HG02642 (cell line): ENCODE measurements at regions not wholly inside any gene's neighbourhood (a gene's known extent, or its start where the extent isn't known, plus 50 kb on each side); places are given as distances from the start of the nearest gene placed in this dataset.
"Not testable (repeated sequence)": the region's sequence is repeated elsewhere in the genome, so short reads cannot be mapped to it uniquely, and the experiment has no call there.

ENCODE experiments used
- ATAC-seq: cut with Tn5 transposase; IDR thresholded peaks from one replicate; pipeline ENCODE4 v1.9.1; 2021; ENCODE audit warnings: mild to moderate bottlenecking; ENCODE audit not compliant: unreplicated experiment, poor library complexity

DNA sequence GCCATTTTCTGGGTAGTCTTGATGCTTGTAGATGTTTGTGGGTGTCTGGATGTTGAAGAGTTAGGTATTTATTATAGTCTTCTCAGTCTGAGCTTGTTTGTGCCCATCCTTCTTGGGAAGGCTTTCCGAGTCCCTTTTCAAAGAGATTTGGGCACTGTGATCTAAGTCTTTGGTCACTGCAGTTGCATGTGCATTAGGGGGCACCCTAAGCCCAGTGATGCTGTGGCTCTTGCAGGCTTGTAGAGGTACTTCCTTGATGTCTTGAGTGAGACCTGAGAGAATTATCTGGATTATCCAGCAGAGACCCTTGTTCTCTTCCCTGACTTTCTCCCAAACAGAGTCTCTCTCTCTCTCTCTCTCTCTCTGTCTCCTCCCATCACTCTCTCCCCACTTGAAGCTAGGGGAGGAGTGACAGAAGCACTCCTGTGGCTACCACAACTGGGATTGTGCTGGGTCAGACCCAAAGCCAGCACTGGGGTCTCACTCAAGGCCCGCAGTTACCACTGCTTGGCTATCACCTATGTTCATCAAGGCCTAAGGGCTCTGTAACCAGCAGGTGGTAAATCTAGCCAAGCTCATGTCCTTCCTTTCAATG is 68.5 kb downstream of the TMCO5A start:
- ATAC-seq: peak; percentile 83

DNA sequence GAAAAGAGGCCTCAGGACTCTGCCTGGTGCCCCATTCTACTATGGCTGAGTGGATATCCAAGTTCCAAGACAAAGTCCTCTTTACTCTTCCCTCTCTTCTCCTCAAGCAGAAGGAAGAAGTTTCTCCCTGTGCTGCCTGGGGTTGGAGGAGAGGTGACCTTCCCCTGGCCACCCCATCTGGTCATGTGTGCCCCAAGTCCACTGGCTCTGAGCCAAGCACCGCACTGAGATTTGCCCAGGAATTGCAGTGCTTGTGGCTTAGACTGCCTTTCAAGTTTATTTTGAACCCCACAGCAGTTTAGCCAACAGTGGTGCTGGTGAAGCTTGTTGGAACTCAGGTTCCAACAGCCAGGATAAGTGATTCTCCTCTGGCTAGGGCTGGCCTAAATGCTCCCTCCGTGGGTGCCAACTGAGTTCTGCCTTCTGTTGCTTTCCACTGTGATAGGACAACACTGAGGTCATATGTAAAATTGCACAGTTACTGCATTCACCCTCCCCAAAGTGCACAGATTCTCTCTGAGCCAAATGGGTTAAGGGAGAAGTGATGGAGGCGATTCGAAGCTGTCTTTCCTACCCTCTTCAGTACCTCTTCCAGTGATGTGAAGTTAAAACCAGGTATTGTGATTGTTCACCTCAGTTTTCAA is 69.9 kb downstream of the TMCO5A start:
- ATAC-seq: no peak

DNA sequence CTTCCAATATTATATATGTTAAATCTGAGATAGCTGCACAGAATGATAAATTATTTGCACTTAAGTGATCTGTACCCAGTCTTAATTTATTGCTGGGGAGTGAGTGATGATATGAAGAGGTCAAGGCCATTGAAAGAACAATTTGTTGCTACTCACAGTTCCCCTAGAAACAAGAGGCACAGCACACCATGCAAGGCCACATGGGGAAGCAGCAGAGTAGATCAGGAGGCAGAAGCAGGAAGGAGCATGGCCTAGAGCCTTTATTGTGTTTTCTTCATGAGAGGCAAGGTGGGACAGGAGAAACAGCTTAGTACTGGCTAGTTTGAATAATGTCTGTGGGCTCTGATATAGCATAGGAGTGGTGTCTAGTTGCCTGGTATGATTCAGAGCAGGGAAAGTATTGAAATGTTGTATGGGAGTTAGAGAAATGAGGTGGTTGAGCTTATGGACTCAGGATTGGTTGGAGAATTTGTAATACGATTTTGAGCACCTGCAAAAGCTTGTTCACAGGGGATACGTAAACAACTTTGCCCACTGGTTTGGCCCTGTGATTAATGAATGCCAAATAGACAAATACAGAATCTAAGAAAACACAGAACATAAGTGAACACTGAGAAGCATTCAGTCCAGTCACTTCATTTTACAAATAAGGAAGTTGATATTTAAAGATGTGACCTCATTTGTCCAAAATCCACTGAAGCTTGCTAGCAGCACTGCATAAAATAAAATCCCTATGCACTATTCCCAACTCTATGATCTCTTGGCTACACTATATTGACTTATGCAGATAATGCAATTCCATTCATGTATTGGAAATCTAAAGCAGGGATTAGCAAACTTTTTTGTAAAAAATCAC is 71.7 kb downstream of the TMCO5A start:
- no peak for ATAC-seq

DNA sequence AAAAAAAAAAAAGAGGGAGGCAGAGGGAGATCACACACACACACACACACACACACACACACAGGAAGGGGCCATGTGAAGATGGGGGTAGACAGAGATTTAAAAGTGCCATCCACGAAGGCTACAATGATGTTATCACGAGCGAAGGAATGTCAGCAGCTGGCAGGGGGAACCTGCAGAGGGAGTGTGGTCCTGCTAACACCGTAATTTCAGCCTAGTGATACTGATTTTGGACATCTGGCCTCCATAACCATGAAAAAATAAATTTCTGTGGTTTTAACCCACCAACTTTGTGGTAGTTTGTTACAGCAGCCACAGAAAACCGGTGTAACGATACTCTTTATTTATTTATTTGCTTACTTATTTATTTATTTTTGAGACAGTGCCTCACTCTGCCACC is 76.0 kb downstream of the TMCO5A start:
- no peak for ATAC-seq

DNA sequence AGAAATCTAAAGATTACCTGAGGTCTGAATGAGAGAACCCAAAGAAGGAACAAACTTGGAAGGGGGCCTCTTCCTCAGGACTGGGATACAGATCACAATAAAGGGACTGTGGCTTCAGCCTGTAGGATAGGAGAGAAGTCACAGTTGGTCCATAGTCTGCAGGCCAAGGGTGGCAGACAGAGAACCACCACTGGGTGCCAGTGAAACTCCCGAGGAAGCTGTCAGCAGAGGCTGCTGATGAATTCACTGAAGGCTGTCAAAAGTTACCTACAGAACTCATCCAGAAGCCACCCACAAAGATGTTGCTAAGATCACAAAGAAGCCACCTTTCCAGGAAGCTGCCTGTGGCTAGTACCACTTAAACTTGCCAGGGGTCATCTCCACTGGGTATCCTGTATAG is 78.5 kb downstream of the TMCO5A start:
- ATAC-seq: no peak

DNA sequence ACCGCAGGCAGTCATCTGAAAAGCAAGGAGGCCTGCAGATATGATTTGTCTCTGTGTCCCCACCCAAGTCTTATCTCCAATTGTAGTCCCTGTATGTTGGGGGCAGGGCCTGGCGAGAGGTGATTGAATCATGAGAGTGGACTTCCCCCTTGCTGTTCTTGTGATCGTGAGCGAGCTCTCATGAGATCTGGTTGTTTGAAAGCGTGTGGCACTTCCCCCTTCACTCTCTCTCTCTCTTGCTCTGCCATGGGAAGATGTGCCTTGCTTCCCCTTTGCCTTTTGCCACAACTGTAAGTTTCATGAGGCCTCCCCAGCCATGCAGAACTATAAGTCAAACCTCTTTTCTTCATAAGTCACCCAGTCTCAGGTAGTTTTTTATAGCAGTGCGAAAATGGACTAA is 83.3 kb downstream of the TMCO5A start:
- no peak for ATAC-seq

DNA sequence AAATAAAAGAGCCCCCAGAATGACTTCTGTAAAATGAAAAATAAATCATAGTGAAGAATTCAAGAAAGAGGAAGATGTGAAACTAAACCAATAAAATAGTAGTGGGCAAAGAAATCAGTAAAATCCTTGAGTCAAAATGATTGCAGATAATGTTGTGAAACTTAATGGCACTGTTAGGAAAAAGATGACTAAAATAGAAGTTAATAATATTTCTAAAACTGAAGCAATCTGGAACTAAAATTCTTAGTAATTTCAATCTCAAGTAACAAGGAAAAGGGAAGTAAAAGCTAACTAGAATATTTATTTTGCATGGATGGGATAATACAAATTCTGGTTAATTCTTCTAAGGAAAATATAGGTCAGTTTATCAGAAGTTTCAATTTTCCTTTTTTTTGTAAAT is 84.6 kb downstream of the TMCO5A start:
- no peak for ATAC-seq

DNA sequence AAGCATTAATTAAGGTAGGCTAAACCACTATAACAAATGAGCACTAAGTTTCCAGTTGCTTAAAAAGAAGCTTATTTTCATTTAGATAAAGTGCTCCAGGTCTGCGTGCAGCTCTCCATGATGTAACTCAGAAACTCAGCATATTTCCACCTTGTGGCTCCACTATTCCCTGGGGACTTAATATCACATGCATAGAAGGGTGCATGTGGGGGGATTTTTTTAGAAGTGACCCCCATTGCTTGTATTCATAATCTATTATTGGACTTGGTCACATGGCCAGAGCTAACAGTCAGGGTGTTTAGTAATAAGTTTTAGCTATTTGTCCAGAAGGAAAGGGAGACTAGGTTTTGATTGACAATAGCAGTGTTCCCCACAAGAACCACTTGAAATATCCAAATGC is 86.8 kb downstream of the TMCO5A start:
- peak; percentile 57 for ATAC-seq

DNA sequence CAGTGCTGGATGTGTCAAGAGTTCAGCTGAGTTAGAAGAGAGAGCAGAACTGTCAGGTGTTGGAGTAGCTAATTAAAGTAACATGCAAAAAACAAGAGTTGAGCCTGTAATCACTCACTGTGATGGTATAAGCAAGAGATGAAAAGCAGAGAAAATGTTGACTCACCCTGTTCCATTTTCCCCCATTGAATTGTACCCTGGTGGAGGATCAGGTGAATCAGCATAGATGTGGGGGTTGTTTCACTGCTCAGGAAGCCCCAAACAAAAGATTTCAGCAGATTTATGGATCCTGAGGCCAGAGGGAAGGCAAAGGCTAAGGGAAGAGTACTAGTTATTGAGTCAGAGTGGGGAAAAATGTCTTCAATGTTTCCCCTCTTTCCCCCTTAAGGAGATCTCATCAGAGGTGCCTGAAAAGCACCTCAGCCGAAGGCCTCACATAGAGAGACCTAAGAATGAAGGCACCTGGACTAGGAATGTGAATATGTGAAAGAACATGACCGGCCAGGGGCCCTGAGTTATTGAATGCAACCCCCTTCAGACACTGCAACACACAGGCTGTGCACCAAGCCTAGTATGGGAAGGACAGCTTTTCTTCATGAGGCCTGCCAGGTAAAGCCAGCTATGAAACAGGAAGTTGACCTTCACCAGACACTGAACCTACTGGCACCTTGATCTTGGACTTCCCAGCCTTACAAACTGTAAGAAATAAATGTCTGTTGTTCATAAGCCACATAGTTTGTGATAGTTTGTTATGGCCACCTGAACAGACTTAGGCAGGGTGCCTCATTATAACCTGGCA is 90.1 kb downstream of the TMCO5A start:
- no peak for ATAC-seq

DNA sequence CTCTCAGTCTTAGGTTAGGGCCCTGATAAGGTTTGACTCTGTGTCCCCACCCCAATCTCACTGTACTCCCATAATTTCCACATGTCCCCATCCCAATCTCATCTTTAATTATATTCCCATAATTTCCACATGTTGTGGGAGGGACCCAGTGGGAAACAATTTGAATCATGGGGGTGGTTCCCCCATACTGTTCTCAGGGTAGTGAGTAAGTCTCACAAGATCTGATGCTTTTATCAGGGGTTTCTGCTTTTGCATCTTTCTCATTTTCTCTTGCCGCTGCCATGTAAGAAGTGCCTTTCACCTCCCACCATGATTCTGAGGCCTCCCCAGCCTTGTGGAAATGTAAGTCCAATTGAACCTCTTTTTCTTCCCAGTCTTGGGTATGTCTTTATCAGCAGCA is 91.2 kb downstream of the TMCO5A start:
- ATAC-seq: not testable (repeated sequence)

DNA sequence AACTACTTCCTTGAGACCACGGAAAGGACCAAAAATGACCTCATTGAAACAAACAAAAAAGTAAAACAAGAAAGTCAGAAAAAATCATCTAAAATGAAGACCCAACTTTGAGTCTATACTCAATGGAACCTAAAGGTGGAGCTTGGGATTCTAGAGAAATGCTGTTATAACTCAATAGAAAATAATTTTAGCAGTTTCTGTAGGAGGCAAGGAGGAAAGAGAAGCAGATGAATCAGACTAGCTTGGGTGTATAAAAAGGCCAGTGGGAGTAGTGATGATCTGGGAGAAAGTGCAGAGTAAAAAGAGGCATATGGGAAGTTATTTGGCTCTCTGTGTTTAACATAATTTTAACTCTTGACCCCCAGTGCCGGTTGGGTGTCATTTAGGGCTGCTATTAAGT is 94.4 kb downstream of the TMCO5A start:
- ATAC-seq: no peak

DNA sequence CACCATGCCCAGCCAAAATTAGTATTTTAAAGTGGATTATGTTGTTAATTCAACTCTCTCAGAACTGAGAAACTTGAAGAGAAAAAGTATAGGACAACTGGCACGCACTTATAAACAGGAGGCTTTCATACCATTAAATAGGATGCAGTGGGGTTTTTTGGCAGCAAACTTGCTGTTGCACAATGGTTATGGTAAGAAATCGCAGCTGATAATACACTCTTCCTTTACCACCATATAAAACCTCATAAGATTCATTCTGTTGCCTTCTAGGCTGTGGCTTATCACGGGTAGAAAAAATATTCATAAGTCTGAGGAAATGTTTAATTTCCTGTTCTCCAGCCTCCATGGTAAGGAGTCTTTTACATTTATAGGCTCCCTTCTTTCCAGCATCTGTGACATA is 95.3 kb downstream of the TMCO5A start:
- ATAC-seq: no peak

DNA sequence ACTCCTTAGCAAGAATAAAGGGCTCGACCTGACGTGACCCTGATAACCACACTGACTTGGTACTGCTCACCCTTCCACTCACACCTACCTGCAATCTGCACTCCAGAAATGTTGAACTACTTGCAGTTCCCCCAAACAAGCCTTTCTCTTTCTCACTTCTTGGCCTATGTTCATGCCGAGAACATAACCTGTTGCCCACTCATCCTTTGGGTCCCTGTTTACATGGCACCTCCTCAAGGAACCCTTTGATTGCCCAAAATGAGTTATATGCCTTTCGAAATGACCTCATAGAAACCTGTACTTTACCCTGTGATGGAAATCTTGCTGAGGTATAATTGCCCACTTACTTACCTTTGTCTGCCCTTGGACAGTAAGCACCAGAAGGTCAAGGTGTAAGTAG is 96.2 kb downstream of the TMCO5A start:
- no peak for ATAC-seq

DNA sequence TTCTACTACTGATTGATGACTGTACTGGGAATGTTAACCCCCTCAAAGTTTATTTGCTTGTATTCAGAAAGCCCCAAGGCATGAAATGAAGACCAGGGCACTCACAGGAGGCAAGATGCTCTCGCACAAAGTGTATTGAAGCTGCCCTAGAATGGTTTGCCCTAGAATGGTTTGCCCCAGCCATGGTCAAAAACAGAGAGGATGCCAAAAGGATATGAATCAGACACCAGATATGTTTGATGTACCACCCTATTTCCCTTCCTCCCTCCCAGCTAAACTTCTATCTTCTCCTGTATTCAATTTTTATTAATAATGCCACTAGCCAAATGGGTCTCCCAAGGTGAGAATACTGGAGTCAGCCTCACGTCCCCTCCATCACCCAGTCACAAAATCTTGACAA is 101.3 kb downstream of the TMCO5A start:
- ATAC-seq: no peak

DNA sequence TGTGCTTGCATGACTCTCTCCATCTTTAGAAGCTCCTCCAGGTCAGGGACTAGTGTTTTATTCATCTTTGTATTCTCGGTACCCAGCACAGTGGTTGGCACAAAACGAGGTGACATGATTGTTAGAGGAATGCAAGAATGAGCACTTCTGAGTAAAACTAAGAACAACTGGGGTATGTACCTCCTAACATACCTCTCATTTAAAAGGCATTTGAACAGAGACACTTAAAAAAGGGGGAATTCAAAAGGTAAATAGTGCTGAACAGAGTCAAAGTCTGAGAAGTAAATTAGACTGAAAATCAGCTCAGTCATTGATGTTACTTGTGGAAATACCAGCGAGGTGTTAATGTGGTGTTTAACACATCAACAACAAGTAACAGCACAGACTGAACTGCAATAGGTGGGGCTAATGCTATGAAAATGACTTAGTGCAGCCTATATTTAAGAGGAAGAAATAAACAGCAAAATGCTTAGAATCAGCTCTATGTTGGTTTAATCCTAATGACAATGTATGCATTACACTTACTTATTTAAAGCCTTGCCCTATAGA is 102.4 kb downstream of the TMCO5A start:
- ATAC-seq: no peak

DNA sequence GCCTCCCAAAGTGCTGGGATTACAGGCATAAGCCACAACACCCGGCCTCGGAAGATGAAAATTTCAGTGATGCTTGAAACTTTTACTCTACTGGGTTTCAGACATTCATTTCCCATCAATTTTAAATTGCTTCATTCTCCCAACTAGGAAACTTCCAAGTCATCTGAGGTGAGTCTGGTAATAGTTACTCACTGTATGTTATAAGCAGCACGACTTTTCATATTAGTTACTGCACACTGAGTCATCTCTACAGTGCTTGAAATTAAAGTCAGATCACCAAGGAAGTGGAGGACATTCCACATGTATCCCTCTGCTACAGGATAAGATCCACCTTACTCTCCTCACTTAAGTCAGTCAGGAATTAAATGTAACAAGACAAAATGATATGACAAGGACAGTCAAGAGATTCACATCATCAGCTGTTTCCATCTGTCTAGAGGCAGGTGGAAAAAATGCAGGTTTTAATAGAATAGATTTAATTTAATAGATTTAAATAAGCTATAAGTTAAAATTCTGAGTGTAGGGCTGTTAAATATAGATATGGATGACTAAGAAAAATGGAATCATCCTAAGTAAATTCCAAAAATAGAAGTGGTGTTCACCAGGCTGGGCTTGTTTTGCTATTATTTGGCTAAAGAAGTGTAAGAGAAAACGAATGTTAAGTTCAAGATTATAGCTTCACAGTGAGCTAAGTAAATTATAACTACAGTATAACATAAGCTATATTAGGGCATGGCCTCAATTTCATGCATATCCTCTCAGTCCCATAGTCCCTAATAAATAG is 104.4 kb downstream of the TMCO5A start:
- ATAC-seq: no peak

DNA sequence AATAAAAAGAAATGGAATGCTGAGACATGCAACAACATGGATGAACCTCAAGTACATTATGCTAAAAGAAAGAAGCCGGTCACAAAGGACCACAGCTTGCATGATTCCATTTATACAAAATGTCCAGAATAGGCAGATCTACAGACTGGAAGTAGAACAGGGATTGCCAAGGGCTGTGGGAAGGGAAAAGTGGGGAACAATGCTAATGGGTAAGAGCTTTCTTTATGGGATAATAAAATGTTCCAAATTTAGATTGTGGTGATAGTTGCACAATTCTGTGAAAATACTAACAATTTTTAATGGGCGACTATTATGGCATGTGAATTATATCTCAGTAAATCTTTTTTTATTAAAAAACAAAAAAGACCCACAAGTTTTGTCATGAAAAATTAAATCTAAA is 106.2 kb downstream of the TMCO5A start:
- ATAC-seq: no peak

DNA sequence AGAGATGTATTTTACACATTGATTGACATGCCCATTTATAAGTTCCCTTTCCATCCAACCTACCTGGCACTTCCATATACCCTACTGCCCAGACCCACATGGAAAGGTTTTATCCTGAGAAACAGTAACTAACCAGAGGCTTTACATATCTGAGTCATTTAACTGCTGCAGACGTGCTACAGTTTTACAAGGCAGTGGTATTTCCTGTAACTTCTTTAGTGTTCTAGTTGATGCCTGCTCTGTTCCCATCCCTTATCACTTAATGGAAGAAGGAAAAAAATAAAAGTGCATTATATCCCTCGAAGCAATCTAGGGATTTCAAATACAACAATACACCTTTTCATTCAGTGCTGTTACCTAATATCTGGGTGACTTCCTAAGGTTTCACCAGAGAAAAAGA is 107.1 kb downstream of the TMCO5A start:
- ATAC-seq: no peak

DNA sequence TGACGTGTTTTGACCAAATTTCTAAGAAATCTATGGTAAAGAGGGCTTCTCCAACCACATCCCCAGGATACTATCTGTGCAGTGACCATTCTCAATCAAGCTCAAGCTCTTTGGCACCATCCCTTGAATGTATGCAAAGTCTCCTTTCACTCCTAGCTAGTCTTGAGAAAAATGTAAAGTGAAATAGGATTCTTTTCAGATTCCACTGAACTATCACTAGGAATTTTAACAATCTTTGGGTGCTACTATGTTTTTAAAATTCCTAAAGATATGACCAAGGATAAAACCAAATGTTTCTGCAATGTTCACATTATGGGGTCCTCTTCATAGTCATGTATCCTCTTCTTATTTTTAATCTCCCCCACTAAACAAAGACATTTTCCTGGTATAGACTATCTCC is 107.8 kb downstream of the TMCO5A start:
- ATAC-seq: no peak
